HG03280 (cell line): ENCODE measurements at regions not wholly inside any gene's neighbourhood (a gene's known extent, or its start where the extent isn't known, plus 50 kb on each side); places are given as distances from the start of the nearest gene placed in this dataset.

ENCODE experiments used
- ATAC-seq: cut with Tn5 transposase; IDR thresholded peaks from one replicate; pipeline ENCODE4 v1.9.1; 2021; ENCODE audit warnings: mild to moderate bottlenecking, moderate library complexity; ENCODE audit not compliant: unreplicated experiment

- ATAC-seq: no peak
These were observed 672.1 kb upstream of the FANCL start for GRCh38 chr2:58913082-58913726.

GRCh38 chr2:58911877-58912276 is 670.8 kb upstream of the FANCL start:
- ATAC-seq: no peak

DNA sequence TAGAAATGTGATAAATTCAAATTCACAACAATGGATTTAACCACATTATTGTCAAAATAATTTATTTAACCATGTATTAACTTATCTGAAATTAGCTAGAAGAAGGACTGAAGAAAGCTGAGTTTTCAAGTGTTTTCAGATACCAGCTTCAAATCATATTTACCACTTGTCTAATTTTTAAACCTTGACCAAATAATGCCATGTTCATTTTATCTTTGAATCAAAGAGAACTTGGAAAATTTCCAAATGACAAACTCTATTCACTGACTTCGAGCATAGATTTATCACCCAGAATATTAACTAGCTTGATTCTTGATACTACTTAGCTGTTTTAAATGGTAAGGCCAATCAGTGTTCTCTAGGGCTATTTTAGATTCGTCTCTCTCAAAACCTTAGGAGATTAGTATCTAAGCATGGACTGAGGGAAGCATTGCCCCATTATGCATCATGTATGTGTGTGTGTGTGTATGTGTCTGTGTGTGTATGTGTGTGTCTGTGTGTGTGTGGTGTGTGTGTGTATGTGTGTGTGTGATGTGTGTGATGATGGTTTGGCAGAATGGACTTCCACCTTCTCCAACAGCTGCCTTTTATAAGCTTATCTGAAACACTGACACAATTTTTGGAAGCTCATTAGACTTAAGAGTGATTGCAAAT is 667.5 kb upstream of the FANCL start:
- no peak for ATAC-seq

- no peak for ATAC-seq
These were observed 666.5 kb upstream of the FANCL start for GRCh38 chr2:58907644-58908043.

GRCh38 chr2:58906081-58906645 is 665.0 kb upstream of the FANCL start:
- no peak for ATAC-seq

DNA sequence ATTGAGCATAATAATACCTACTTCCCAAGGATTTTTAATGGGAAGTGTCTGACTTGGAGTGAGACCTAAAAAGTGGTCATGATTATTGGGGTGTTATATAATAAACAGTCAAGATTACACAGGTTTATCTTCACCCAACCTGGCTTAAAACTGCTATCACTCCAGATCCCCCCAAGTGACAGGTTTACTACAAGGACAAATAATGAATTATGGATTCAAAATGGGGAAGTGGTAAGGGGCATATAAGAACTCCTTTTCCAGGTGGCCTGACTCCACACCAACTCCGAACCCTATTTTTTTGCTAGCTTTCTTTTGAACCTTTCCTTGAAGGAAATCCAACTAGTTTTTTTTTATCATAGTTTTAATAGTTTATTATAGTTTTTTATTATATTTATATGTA is 663.0 kb upstream of the FANCL start:
- ATAC-seq: no peak

DNA sequence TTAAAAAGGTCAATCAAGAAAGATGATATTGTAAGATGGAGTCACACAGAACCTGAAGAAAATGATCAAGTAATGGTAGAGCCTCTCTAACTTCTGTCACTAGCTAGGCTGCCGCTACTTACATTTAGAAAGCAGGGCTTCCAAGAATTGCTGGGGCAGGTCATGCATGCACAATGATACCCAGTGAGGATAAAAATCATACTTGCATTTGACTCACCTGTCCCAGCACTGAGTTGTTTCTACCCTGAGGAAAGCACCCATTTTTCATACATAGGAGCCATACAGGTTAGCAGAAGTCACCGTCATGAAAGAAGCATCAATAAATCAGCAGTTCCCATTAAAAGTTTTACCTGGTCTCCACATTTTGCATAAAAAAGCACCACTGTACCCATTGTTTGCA is 662.3 kb upstream of the FANCL start:
- no peak for ATAC-seq

- ATAC-seq: no peak
These were observed 659.3 kb upstream of the FANCL start for GRCh38 chr2:58900246-58901027.

- ATAC-seq: no peak
These were observed 658.6 kb upstream of the FANCL start for GRCh38 chr2:58899692-58900091.

DNA sequence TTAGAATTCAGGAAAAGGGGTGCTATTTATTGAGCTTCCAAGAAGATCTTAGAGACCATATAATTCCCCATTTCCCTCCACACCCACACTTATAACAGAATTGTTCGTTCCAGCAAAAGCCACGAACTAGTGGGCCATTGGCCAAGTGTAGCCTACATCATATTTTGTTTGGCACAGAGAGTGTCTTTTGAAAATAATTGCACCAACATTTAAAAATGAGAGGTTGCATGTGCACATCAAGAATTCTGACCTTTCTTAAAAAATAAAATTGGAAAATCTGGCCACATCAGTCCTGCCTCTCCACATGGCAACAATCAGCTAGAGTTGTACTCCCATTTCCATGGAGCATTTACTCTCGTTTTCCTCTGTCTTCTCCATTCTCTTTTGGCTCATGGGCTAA is 655.5 kb upstream of the FANCL start:
- no peak for ATAC-seq

- no peak for ATAC-seq
These were observed 654.7 kb upstream of the FANCL start for GRCh38 chr2:58895857-58896256.

DNA sequence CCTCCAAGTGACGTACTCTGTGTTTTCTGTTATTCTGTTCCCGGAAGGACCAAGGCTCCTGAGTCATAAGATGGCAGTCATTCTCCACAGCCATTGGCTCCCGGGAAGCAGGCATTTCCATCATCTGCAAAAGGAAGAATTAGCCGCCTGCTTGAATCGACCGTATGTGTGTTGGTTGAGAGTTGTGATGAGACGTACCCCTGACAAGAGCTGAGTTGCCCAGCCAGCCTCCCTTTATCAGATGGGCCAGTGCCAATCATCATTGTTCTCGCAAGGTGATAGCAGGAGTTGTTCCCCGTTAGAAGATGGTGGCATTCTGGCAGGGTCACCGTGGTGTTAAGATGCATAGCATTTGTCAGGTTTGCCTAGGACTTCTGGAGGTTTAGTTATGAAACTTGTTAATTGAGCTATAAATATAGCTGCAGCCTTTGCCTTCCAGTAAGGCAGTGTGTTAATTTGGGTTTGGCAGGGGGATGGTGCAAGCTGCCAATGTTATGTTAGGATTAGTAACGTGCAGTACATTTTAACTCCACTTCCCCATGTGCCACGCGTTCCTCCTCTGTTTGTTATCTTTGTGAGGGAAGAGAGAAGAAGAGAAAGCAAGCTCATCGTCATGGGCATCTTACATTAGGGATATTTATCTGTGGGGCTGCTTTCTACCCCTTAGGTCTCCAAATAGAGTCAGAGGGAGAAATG is 652.7 kb upstream of the FANCL start:
- no peak for ATAC-seq

DNA sequence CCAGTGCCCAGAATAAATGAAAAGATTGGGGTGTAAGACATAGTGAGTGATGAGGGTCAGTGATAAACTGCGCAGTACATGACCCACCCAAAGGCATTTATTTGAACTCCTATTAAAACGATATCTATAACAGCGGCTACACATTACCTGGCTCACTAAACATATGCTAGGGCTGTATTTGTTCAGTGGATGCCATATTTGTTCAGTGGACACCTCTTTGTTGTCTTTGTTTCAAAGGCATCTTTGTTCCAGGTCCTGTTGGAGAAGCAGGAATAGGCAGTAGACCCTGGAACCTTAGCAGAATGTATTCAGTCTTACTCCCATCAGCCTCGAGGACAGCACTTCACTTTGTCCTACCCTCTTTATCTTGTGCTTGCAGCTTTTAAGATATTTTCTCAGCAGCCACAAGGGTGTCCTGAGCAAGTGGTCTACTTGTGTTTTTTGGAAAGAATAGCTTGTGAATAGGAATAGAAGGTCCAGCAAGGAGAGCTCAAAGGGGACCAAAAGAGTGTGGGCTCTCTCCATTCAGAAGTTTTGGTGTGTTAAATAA is 650.8 kb upstream of the FANCL start:
- ATAC-seq: no peak

DNA sequence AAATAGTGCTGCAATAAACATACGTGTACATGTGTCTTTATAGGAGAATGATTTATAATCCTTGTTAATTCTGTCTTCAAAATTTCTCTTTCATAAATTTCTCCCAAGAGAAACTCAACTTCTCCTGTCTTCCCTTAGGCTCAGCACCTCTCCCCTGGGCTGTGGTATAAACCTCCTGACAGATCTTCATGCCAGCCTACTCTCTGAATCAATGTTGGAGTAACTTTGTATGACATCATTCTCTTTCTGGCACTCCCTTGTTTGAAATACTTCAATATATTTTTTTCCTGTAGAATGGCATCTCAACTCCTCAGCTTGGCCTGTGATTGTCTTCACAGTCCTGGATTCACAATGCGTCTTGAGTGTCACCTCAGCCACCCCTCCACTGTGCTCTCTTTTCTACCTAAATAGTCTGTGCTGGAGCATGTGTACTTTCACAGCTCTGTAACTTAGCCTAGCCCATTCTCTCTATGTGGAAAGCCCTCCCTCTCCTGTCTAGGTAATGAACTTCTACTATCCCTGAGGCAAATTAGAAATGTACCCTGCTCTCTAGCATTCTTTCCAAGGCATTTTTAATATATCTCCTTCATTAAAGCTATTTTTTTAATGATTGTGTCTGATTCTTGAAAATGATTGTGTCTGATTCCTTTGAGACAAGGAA is 649.9 kb upstream of the FANCL start:
- no peak for ATAC-seq

GRCh38 chr2:58886009-58886408 is 644.9 kb upstream of the FANCL start:
- no peak for ATAC-seq

- ATAC-seq: no peak
These were observed 638.7 kb upstream of the FANCL start for GRCh38 chr2:58879834-58880233.

GRCh38 chr2:58878778-58879177 is 637.7 kb upstream of the FANCL start:
- ATAC-seq: no peak

DNA sequence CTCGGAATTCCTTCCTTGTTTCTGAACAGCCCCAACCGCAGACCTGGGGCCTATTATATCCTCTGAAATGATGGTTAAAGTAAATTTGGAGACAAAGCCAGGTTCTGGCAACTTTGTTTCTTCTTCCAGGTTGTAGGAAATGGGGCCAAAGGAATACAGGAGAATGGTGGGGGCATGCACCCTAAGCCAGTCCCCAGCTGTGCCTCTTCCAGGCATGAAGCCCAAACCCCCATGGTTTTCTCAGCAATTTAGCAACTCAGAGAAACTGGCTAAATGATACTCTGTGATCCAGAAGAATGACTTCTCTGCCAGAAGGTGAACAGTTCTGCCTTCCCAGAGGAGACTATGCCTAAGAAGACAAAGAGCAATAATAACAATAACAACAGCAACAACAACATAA is 635.0 kb upstream of the FANCL start:
- ATAC-seq: no peak

- ATAC-seq: no peak
These were observed 634.3 kb upstream of the FANCL start for GRCh38 chr2:58875436-58875835.

GRCh38 chr2:58871469-58872142 is 630.5 kb upstream of the FANCL start:
- ATAC-seq: no peak
